HG03378 (cell line): ENCODE measurements at regions not wholly inside any gene's neighbourhood (a gene's known extent, or its start where the extent isn't known, plus 50 kb on each side); places are given as distances from the start of the nearest gene placed in this dataset.

ENCODE experiments used
- ATAC-seq: cut with Tn5 transposase; IDR thresholded peaks from one replicate; pipeline ENCODE4 v1.9.1; 2021; ENCODE audit warnings: mild to moderate bottlenecking, moderate library complexity; ENCODE audit not compliant: unreplicated experiment

DNA sequence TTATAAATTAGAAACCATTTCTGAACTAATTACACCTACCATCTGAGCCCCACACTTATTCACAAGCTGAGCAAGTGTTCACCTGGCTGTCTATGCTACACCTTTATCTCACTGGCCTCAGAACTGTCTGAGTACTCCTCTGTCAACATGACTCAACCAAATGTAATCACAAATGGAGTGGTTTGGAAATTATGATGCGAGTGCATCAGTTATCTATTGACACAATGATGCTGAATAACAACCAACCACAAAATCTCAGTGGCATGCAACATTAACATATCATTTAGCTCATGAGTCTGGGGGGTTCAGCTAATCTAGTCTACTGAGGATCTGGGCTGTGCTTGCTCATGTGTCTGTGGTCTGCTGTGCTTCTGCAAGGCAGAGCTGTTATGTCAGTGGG, 184.2 kb upstream of the NXPH2 start:
- ATAC-seq, result no peak

DNA sequence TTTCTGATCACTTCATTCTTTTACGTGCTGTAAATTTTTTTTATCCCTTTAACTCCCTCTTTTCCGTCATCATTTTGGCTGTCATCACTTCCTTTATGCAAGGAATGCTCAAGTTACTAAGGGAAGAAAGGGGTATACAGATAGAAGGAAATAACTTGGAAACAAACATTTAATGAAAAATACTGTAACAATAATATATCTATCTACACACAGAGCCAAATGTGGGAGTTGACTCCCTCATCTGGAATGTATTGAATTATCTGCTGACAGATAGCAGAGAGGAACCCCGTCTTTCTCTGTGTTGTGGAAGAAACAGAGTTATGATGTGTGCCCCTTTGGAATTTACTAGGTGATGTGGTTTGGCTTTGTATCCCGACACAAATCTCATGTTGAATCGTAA, 182.5 kb upstream of the NXPH2 start:
- ATAC-seq, result no peak

DNA sequence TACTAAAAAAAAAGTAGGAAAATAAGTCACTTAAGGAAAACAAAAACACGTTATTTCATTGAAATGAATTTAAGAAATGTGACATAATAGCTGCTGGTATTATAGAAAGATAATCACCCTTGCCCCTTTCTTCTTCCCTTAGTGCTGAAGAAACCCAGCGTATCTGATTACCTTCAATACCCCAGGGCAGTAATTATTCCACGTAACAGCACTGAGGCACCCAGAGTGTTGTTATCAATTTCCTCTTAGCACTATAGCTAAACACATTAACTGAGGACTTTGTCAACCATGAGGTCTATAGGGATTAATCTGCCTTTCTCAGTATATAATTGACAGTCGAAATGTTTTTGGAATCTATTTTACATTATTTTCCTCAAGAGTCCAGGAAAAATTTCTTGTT, 180.0 kb upstream of the NXPH2 start:
- no peak for ATAC-seq

DNA sequence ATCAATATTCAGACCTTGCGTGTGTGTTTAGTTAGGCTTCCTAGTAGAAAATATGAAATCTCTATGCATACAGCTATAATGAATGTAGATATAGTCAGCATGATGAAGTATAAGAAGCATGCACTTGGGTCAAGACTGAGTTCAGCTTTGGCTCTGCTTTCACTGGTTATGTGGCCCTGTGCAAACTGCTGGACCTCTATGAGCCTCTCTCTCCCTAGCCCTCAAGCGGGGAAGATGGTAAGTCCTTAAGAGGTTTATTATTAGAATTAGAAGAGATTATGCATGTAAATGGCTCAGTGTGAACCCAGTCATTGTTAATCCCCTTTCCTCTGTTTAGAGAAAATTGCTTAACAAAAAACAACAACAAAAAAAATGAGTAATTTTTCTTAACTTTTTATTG, 178.8 kb upstream of the NXPH2 start:
- ATAC-seq, result no peak

DNA sequence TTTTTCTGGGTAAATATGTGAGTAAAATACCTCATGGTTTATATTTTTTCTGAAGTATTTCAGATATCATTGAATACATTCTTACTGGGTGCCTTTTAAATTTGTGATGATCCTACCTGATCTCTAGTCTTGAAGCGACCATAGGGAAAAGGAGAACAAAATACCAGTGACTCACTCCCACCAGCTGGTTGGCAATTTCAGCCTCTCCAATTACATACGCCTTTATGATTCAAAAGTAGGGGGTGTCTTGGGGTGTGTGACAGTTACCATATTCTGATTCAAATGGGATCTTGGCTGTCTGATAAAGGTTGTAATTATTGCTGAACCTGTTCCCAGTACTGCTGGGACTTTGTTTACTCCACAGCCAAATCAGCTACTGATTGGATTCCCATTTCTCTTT, 175.9 kb upstream of the NXPH2 start:
- no peak for ATAC-seq

DNA sequence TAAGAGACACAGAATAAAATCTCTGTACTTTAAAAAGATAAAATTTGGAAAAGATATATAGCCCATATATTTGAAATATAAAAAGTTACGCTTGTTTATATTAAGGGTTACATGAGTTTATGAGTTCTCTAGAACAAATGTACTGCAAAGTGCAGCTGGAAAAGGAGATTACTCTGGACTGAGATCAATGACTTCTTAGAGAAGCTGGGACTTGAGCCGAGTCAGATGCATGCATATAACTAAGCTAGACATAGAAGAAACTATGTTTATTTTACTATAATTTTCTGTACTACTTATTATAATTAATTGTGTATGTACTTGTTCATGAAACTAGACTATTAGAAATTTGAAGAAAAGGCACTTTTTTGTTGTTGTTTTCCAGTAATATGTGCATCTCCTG, 170.3 kb upstream of the NXPH2 start:
- ATAC-seq, result no peak

DNA sequence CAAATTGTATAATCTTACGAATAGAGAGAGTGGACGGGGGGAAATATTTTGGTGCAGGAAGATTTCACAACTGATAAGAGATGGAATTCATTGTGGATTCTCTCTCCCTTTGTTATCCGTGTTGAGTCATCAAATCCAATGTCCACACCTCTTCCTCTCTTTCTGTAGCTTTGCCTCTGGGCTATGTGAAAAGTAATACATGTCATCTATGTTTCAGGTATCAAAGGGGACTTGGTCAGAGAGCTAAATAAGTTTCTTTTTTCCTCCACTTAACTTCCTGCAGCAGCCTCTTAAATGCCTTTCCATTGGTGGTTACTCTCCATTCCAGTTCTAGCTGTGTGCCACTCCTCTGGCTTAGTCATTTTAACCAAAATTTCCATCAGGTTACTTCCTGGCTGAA, 169.3 kb upstream of the NXPH2 start:
- no peak for ATAC-seq

DNA sequence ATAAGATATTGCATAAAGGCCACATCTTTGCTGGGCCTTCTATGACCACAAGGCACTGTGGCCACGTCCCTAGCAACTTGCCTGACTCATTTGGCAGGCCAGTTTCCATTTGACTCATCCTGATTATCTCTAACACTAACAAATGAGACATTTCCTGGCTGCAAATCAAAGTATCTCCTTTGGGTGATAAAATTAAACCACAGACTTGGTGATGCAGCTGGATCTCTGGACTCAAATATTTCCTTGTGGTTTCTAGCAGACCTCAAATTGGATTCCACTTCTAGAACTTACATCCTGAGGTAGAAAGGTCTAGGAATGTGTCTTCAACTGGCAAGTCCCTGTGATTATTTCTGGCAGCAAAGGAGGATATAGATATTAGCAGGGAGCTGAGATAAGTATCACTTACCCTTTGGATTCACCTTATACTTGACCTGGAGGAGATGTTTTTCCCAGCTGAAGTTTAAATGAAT, 167.9 kb upstream of the NXPH2 start:
- ATAC-seq, result peak; percentile 95

DNA sequence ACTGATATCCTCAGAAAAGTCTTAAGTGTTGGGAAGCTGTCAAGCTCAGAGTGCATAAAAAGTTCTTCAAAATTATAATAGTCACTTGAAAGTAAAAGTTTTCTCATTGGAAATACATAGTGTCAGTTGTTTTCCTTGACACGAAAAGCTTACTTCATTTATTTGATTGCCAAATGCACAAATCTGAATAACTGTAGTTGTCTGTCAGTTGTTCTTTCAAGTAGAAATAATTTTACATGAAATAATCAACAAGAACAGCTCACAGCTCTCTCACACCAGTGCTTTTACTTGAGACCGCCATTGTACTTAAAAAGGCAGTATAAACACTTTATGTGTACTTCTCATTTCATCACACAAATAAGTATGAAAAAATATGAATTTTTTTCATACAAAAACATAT, 163.3 kb upstream of the NXPH2 start:
- ATAC-seq, result no peak

DNA sequence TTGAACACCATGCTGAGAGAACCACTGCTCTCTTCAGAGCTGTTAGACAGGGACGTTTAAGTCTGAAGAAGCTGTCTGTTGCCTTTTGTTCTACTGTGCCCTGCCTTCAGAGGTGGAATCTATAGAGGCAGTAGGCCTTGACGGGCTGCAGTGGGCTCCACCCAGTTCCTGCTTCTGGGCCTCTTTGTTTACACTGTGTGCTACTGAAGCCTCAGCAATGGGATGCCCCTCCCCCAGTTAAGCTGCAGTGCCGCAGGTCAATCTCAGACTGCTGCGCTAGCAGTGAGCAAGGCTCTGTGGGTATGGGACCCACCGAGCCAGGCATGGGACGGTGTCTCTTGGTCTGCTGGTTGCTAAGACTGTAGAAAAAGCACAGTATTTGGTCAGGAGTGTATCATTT, 162.3 kb upstream of the NXPH2 start:
- no peak for ATAC-seq

DNA sequence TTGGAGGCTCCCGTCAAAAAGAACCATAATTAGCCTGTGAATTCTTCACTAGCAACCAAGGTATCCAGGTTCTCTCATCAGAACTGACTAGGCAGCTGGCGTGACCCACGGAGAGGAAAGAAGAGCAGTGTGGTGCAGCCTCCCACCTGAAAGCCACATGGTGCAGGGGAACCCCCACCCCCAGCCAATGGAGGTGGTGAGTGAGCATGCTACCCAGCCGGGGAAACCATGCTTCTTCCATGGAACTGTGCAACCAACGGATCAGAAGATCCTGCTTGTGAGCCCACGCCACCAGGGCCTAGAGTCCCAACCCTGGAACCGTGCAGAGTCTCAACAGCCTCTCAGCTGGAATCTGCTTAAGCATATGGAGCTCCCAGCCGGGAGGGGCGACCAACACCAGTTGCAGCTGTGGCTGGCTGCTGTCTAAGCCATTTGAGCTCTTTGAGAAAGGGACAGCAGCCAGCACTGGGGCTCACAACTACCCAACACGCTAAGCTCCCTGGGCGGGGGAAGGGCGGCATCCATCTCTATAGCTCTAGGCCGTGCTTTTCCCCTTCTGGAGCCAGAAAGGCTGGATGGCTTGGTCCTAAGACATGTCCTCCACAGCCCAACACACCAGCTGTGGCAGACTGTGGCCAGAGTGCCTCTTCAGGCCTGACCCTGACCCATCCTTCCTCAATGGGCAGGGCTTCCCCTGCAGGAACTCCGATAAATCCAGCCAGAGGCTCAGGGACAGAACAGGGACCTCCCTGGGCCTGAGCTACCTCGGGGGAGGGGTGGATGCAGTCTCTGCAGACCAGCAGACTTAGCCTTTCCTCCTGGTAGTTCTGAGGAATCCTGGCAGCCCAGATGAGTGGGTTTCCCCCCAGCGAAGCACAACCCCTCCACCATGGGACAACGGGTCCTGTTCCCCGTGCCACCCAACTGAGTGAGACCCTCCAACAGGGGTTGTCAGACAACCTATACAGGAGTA, 151.4 kb upstream of the NXPH2 start:
- no peak for ATAC-seq

DNA sequence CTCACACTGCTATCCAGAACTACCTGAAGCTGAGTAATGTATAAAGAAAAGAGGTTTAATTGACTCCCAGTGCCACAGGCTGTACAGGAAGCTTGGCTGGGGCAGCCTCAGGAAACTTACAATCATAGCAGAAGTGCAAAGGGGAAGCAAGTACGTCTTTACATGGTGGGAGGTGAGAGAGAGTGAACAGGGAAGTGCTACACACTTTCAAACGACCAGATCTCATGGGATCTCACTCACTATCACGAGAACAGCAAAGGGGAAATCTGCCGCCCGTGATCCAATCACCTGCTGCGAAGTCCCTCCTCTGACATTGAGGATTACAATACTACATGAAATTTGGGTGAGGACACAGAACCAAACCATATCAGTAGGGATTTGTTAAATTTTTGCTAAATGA, 150.4 kb upstream of the NXPH2 start:
- ATAC-seq, result no peak

DNA sequence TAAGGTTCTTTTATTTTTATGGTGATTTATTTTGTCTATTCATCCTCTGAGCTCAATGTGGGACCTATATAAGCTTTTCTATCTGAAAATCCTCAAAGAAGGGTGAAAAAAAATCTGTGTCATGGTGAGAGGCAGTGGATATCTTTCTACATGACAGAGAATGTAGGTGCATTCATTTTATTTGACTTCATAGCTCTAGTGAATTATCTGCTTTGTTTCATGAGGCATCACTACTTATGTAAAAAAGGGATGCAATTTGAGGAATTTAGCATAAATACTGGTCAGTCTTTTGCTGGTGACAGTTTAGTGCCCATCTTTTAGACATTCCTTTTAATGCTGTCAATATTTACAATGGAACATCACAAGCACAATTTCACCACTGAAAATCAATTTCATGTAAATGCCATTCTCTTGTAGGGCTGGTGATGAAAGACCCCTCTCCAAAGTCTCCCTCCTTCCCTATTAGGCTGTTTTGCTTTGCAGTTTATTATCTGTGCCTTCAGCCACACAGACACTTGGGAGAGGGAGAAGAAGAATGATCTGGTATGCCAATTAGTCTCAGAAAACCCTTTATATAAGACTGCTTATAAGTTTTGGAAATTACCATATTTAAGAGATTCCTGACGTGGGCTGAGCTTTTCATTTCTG, 148.3 kb upstream of the NXPH2 start:
- no peak for ATAC-seq

DNA sequence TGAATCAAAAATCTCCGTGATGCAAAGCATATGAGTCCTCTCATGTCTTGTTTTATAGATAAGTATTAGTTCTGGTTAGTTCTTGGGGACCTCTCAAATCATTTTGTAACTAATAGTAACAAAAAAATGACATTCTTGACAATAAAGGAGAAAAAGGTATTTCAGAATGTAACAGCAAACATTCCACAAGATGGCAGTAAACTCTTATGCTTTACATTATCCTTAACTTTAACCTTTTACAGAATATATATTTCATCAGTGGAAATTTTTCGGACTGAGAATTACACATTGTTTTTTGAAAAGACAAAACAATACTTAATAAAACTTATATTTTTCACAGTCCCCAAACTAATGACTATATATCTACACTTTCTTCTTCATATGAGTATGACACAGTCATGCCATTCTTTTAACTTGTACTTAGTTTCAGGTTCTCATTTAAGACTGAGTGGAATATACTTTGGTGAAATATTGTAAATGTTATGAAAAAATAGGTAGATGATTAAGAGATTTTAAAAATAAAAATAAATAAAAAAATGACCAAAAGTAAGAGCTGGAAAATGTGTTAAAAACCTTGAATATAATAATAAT, 142.9 kb upstream of the NXPH2 start:
- no peak for ATAC-seq

DNA sequence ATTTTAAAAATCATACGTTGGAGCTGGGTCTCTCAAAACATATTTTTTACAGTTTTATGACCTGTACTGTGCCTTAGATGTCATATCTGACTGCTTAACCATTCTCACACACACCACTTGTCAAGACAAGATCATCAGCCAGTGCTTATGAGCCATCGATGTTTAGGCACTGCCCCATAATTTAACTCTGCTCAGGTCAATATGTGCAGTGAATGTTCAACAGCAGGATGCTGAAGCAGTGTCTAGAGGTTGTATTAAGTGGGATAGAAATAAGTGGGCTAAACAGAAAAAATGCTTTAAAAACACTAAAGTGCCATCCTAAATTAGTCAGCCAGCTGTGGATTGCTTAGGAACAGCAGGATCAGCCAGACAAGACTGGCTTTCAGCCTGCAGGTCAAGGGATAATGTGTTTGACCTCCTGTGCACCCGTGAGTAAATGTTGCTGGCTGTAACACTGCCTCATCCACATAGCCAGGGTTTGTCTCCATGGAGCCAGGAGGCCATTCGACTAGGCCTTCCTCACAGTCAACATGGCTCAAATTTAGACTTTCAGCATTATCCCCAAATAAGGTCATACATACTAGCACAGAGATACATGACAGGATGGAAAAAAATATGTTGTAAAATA, 139.0 kb upstream of the NXPH2 start:
- ATAC-seq, result no peak

DNA sequence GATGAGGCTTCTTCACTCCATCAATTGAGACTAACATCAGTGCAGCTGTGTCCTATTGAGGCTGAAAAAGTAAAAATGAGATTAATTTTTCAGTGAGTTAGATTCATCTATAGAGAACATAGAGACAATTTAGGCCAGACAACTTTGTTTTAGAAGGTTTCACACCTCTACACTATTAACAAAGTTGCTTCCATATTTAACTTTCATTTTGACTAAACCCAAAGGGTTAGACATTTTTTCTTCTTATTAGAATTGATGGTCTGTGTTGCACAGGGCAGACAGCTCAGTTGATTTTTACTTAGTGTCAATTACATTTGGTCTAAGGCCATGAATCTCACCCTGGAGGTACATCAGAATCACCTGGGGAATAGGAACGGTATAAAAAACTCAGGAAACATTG, 130.2 kb upstream of the NXPH2 start:
- no peak for ATAC-seq

DNA sequence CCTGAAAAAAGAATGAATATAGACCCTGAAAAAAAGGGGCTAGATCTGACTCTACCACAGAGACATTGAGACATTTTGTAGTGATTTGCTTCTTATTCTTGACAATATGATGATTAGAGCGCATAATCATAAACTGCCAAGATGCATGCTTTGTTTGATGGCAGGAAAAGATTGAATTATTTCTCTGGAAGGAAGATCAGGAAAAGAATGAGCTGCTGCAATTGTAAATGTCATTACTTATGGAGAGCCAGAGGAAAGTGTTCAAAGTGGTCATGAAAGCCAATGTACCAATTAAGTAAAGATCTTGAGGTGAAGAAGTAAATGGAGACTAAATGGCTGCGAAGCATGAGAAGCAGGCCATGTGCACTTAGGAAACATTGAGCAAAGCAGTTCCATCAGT, 126.4 kb upstream of the NXPH2 start:
- no peak for ATAC-seq

DNA sequence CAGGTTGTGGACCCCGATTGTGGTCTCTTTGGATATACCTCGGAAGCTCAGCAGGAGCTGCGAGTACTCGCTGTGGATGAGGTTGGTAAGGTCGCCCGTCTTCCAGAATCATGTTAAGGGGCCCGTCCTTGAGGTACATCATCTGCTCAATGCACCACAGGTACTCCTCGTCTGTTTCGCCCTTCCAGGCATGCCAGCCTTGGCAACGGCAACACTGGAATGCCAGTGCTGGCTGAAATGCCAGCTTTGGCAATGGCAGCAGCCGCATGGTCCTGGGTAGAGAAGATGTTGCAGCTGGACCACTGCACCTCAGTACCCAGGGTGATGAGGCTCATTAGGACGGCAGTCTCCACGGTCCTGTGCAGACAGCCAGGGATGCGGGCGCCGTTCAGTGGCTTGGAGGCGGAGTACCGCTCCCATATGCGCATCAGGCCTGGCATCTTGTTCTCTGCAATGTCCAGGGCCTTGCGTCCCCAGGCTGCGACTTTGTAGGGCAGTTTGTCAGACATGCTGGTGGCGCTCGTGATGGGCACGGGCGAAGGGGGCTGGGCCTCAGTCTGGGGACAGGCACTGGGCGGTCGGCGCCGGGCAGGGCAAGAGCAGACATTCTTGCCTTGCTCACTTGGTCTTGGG, 122.2 kb upstream of the NXPH2 start:
- no peak for ATAC-seq

DNA sequence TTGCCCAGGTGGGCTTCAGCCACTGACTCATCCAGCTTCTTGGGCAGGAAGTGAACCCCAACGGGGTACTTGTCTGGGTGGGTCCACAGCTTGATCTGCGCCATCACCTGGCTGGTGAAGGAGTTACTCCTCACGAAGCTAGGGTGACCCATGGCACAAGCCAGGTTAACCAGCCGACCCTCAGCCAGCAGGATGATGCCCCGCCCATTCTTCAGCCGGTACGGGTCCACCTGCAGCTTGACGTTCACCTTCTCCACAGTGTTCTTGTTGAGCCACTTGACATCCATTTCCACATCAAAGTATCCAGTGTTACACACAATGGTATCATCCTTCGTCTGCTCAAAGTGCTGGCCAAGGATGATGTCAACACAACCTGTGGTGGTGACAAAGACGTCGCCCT, 121.3 kb upstream of the NXPH2 start:
- no peak for ATAC-seq

DNA sequence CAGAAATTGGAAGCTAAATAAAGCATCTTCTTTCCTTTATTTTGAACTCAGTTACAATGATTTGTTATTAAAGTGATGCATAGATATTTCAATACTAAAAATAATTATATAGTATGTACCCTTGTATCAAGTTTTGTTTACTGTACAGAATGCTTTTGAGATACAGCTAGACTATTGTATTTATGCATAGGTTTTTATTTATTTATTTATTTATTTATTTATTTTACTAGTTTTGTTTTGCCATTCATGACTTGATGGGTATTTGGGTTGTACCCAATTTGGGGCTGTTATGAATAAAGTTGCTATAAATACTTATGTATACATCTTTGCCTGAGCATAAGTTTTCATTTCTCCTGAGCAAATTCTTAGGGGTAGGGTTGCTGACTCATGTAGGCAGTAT, 118.7 kb upstream of the NXPH2 start:
- ATAC-seq, result no peak

DNA sequence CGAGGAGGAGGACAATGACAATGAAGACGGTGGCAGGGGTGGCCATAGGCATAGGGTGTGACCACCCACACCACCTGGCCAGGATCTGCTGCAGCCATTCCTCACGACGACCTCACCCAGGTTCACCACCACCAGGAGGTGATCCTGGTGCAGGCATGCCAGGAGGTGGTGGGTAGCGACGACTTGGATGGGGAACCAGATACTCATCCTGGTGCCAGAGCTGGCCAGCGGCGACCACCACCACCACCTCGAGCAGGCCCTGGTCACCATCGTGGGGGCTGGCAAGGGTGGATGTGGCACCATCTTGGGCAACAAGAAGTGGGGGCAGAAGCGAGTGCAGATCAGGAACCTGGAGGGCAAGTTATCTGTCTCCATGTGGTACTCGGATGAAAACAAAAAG, 117.1 kb upstream of the NXPH2 start:
- ATAC-seq, result no peak
